ENCODE measurements at regions not wholly inside any gene's neighbourhood (a gene's known extent, or its start where the extent isn't known, plus 50 kb on each side); places are given as distances from the start of the nearest gene placed in this dataset.
"Not testable (repeated sequence)": the region's sequence is repeated elsewhere in the genome, so short reads cannot be mapped to it uniquely, and the experiment has no call there.

GRCh38 chr1:58167131-58167530 is 379.4 kb downstream of the OMA1 start:
- not testable (repeated sequence) for H3K4me1 Mint-ChIP-seq, H3K27ac Mint-ChIP-seq

GRCh38 chr1:58166417-58166816 is 380.1 kb downstream of the OMA1 start:
- Mint-ChIP-seq H3K4me3 (no peak overlapping the region), H3K36me3 (no peaks in the 10 kb centered on the region), H3K4me1 (no peaks in the 10 kb centered on the region), H3K27ac (no peak overlapping the region), H3K9me3 (peaks cover 2% of the 10 kb centered on the region)
- no peak for DNase-seq (ENCODE audit: low spot score in 2 of 2)
- ATAC-seq: no peak

More at GRCh38 chr1:58167131-58167530, 379.4 kb downstream of the OMA1 start:
- ATAC-seq; H3K36me3 Mint-ChIP-seq; H3K4me3 Mint-ChIP-seq; DNase-seq (ENCODE audit: low spot score in 2 of 2); H3K9me3 Mint-ChIP-seq: not testable (repeated sequence)

GRCh38 chr1:58165073-58165472 is 381.5 kb downstream of the OMA1 start:
- ATAC-seq (no peak), DNase-seq (ENCODE audit: low spot score in 2 of 2) (no peak)
- Mint-ChIP-seq H3K27ac (no peak overlapping the region), H3K36me3 (no peaks in the 10 kb centered on the region), H3K4me1 (no peaks in the 10 kb centered on the region), H3K4me3 (no peak overlapping the region), H3K9me3 (peaks cover 2% of the 10 kb centered on the region)

GRCh38 chr1:58162952-58163550 is 383.5 kb downstream of the OMA1 start:
- H3K27ac Mint-ChIP-seq: no peak overlapping the region
- H3K4me1 Mint-ChIP-seq: no peaks in the 10 kb centered on the region
- no peak overlapping the region for H3K4me3 Mint-ChIP-seq
- no peaks in the 10 kb centered on the region for H3K9me3 Mint-ChIP-seq
- no peak for ATAC-seq
- H3K36me3 Mint-ChIP-seq: no peaks in the 10 kb centered on the region
- DNase-seq (ENCODE audit: low spot score in 2 of 2): no peak

GRCh38 chr1:58159434-58159830 is 387.1 kb downstream of the OMA1 start:
- no peak overlapping the region for H3K4me3 Mint-ChIP-seq
- ATAC-seq: no peak
- H3K9me3 Mint-ChIP-seq: no peaks in the 10 kb centered on the region
- DNase-seq (ENCODE audit: low spot score in 2 of 2): no peak
- H3K27ac Mint-ChIP-seq: no peak overlapping the region
- no peaks in the 10 kb centered on the region for H3K36me3 Mint-ChIP-seq
- H3K4me1 Mint-ChIP-seq: no peaks in the 10 kb centered on the region

GRCh38 chr1:58158506-58159433 is 387.8 kb downstream of the OMA1 start:
- Mint-ChIP-seq H3K27ac (no peak overlapping the region), H3K9me3 (no peaks in the 10 kb centered on the region), H3K4me3 (no peak overlapping the region), H3K36me3 (no peaks in the 10 kb centered on the region), H3K4me1 (no peaks in the 10 kb centered on the region)
- DNase-seq (ENCODE audit: low spot score in 2 of 2): no peak
- no peak for ATAC-seq

- no peak for ATAC-seq
- Mint-ChIP-seq H3K4me3 (no peak overlapping the region), H3K36me3 (no peaks in the 10 kb centered on the region), H3K9me3 (no peaks in the 10 kb centered on the region), H3K27ac (no peak overlapping the region), H3K4me1 (no peaks in the 10 kb centered on the region)
- no peak for DNase-seq (ENCODE audit: low spot score in 2 of 2)
Measured at GRCh38 chr1:58158016-58158415, 388.5 kb downstream of the OMA1 start.

GRCh38 chr1:58157256-58157655 is 389.3 kb downstream of the OMA1 start:
- Mint-ChIP-seq H3K9me3 (no peaks in the 10 kb centered on the region), H3K27ac (no peak overlapping the region), H3K4me1 (no peaks in the 10 kb centered on the region), H3K36me3 (no peaks in the 10 kb centered on the region), H3K4me3 (no peak overlapping the region)
- ATAC-seq (no peak), DNase-seq (ENCODE audit: low spot score in 2 of 2) (no peak)

- Mint-ChIP-seq H3K9me3 (no peaks in the 10 kb centered on the region), H3K36me3 (no peaks in the 10 kb centered on the region)
- no peak for ATAC-seq
Measured at GRCh38 chr1:58156831-58157230, 389.7 kb downstream of the OMA1 start.

GRCh38 chr1:58156124-58156468 is 390.4 kb downstream of the OMA1 start:
- Mint-ChIP-seq H3K4me3 (no peak overlapping the region), H3K9me3 (no peaks in the 10 kb centered on the region), H3K36me3 (no peaks in the 10 kb centered on the region), H3K4me1 (no peaks in the 10 kb centered on the region), H3K27ac (no peak overlapping the region)
- ATAC-seq (no peak), DNase-seq (ENCODE audit: low spot score in 2 of 2) (no peak)

More at GRCh38 chr1:58156831-58157230, 389.7 kb downstream of the OMA1 start:
- no peaks in the 10 kb centered on the region for H3K4me1 Mint-ChIP-seq
- H3K4me3 Mint-ChIP-seq: no peak overlapping the region
- DNase-seq (ENCODE audit: low spot score in 2 of 2): no peak
- H3K27ac Mint-ChIP-seq: no peak overlapping the region

- ATAC-seq: no peak
- no peak for DNase-seq (ENCODE audit: low spot score in 2 of 2)
- no peaks in the 10 kb centered on the region for H3K4me1 Mint-ChIP-seq
- no peaks in the 10 kb centered on the region for H3K36me3 Mint-ChIP-seq
- H3K4me3 Mint-ChIP-seq: no peak overlapping the region
- no peaks in the 10 kb centered on the region for H3K9me3 Mint-ChIP-seq
- no peak overlapping the region for H3K27ac Mint-ChIP-seq
Measured at GRCh38 chr1:58155418-58156123, 391.0 kb downstream of the OMA1 start.

- Mint-ChIP-seq H3K9me3 (no peaks in the 10 kb centered on the region), H3K4me1 (no peaks in the 10 kb centered on the region), H3K27ac (no peak overlapping the region), H3K4me3 (no peak overlapping the region), H3K36me3 (no peaks in the 10 kb centered on the region)
- ATAC-seq (no peak), DNase-seq (ENCODE audit: low spot score in 2 of 2) (no peak)
Measured at GRCh38 chr1:58154256-58154655, 392.3 kb downstream of the OMA1 start.

- ATAC-seq (no peak), DNase-seq (ENCODE audit: low spot score in 2 of 2) (no peak)
- Mint-ChIP-seq H3K4me3 (no peak overlapping the region), H3K36me3 (no peaks in the 10 kb centered on the region), H3K4me1 (no peaks in the 10 kb centered on the region), H3K27ac (no peak overlapping the region), H3K9me3 (no peaks in the 10 kb centered on the region)
Measured at GRCh38 chr1:58152697-58153096, 393.8 kb downstream of the OMA1 start.

- Mint-ChIP-seq H3K4me1 (no peaks in the 10 kb centered on the region), H3K9me3 (no peaks in the 10 kb centered on the region), H3K27ac (no peak overlapping the region), H3K36me3 (no peaks in the 10 kb centered on the region), H3K4me3 (no peak overlapping the region)
- ATAC-seq: no peak
- no peak for DNase-seq (ENCODE audit: low spot score in 2 of 2)
Measured at GRCh38 chr1:58149271-58149812, 397.2 kb downstream of the OMA1 start.

- H3K4me1 Mint-ChIP-seq: no peaks in the 10 kb centered on the region
- H3K4me3 Mint-ChIP-seq: no peak overlapping the region
- DNase-seq (ENCODE audit: low spot score in 2 of 2) (no peak), ATAC-seq (no peak)
- H3K9me3 Mint-ChIP-seq: no peaks in the 10 kb centered on the region
- H3K27ac Mint-ChIP-seq: no peak overlapping the region
- no peaks in the 10 kb centered on the region for H3K36me3 Mint-ChIP-seq
Measured at GRCh38 chr1:58144698-58145270, 401.7 kb downstream of the OMA1 start.

Data from stimulated activated effector memory CD8-positive, alpha-beta T cell treated with anti-CD3 and anti-CD28 coated beads, Interleukin-12 subunit alpha, Interleukin-12 subunit beta, amount 100 ng/mL, for 72 hours (primary cell).